NCI-H82 (cell line): ENCODE measurements at regions not wholly inside any gene's neighbourhood (a gene's known extent, or its start where the extent isn't known, plus 50 kb on each side); places are given as distances from the start of the nearest gene placed in this dataset.
A peak's percentile ranks its signal among the peaks of the same experiment; 100 is the strongest.
"Not testable (repeated sequence)": the region's sequence is repeated elsewhere in the genome, so short reads cannot be mapped to it uniquely, and the experiment has no call there.

Experiments
- DNase-seq: peaks from one replicate; lab custom pipeline; 2025; lab: John Stamatoyannopoulos, UW

- no peak for DNase-seq
Observed at GRCh38 chr11:95650276-95650675, 139.3 kb downstream of the FAM76B start.

- no peak for DNase-seq
Observed at GRCh38 chr11:95647871-95648270, 141.7 kb downstream of the FAM76B start.

GRCh38 chr11:95647355-95647754, 142.2 kb downstream of the FAM76B start:
- no peak for DNase-seq

- DNase-seq: no peak
Observed at GRCh38 chr11:95641495-95641894, 148.1 kb downstream of the FAM76B start.

GRCh38 chr11:95638501-95638900, 151.1 kb downstream of the FAM76B start:
- no peak for DNase-seq

GRCh38 chr11:95625164-95625900, 164.2 kb downstream of the FAM76B start:
- no peak for DNase-seq

- DNase-seq: no peak
Observed at GRCh38 chr11:95616256-95616804, 173.3 kb downstream of the FAM76B start.

- no peak for DNase-seq
Observed at GRCh38 chr11:95611827-95612226, 177.8 kb downstream of the FAM76B start.

GRCh38 chr11:95610185-95610584, 179.4 kb downstream of the FAM76B start:
- not testable (repeated sequence) for DNase-seq

GRCh38 chr11:95608093-95608492, 181.5 kb downstream of the FAM76B start:
- no peak for DNase-seq

GRCh38 chr11:95606824-95607223, 182.8 kb downstream of the FAM76B start:
- no peak for DNase-seq

- no peak for DNase-seq
Observed at GRCh38 chr11:95605271-95605940, 184.2 kb downstream of the FAM76B start.

GRCh38 chr11:95599959-95600586, 189.5 kb downstream of the FAM76B start:
- peak; percentile 79 for DNase-seq

GRCh38 chr11:95595973-95596489, 193.6 kb downstream of the FAM76B start:
- no peak for DNase-seq

- DNase-seq: no peak
Observed at GRCh38 chr11:95595541-95595940, 194.0 kb downstream of the FAM76B start.

- no peak for DNase-seq
Observed at GRCh38 chr11:95593111-95593510, 196.5 kb downstream of the FAM76B start.

GRCh38 chr11:95592471-95592870, 197.1 kb downstream of the FAM76B start:
- peak; percentile 21 for DNase-seq

- DNase-seq: peak; percentile 21
Observed at GRCh38 chr11:95589893-95590612, 199.5 kb downstream of the FAM76B start.

- no peak for DNase-seq
Observed at GRCh38 chr11:95588821-95589220, 200.8 kb downstream of the FAM76B start.

GRCh38 chr11:95586661-95587060, 202.9 kb downstream of the FAM76B start:
- peak; percentile 76 for DNase-seq

- no peak for DNase-seq
Observed at GRCh38 chr11:95586155-95586554, 203.4 kb downstream of the FAM76B start.

GRCh38 chr11:95585752-95586077, 203.9 kb downstream of the FAM76B start:
- no peak for DNase-seq
